GM11168 (cell line): ENCODE measurements at regions not wholly inside any gene's neighbourhood (a gene's known extent, or its start where the extent isn't known, plus 50 kb on each side); places are given as distances from the start of the nearest gene placed in this dataset.
"Not testable (repeated sequence)": the region's sequence is repeated elsewhere in the genome, so short reads cannot be mapped to it uniquely, and the experiment has no call there.

Experiments used
- in situ Hi-C: fragments of 300-500 bp; cut with MboI; formaldehyde crosslinking; loops from one replicate; pipeline ENCODE4 v1.12.0; 2022; ENCODE audit warnings: low sequenced_read_pairs; ENCODE audit not compliant: unreplicated experiment

DNA sequence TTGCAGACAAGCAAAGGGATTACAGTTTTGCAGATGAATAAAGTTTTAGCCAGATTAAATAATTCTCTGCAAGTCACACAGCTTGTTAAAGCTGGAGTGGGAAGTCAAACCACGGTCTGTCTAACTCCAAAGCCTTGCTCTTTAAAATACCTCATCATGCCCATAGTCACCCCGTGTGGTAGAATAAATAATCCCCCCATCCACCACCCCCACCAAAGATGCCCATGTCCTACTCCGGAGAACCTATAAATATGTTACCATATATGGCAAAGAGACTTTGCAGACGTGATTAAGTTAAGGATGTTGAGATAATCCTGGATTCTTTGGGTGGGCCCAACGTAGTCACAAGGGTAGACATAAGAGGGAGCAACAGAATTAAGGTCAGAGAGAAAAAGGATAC lies 118.7 kb downstream of the BEND2 start:
- in situ Hi-C loops: no loop called here

- in situ Hi-C loops: no loop called here
Observed at GRCh38 chrX:18101087-18101486, 119.6 kb downstream of the BEND2 start.

GRCh38 chrX:18099745-18100144 lies 120.9 kb downstream of the BEND2 start:
- in situ Hi-C loops: no loop called here

- in situ Hi-C loops: no loop called here
Observed at GRCh38 chrX:18098763-18099162, 121.9 kb downstream of the BEND2 start.

DNA sequence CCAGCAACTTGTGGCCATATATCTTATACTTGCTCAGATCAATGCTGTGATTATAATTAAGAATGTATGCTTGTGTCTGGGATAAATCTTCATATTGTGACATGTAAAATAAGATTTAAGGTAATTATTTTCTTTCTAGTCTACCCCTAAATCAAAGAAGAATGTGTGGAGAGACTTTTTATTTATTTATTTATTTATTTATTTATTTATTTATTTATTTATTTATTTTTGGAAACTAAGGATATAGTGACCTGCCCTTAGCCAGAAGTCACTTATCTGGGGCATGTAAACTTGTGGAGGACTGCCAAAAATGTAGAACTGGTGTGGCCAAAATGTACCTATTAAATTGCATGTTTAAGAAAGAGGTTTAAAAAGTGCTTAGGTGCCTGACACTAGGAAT lies 144.3 kb downstream of the BEND2 start:
- in situ Hi-C loops: no loop called here

- in situ Hi-C loops: no loop called here
Observed at GRCh38 chrX:18075603-18076002, 145.1 kb downstream of the BEND2 start.

- in situ Hi-C loops: not testable (repeated sequence)
Observed at GRCh38 chrX:18068045-18068444, 152.6 kb downstream of the BEND2 start.

GRCh38 chrX:18065956-18066355 lies 154.7 kb downstream of the BEND2 start:
- in situ Hi-C loops: no loop called here

- in situ Hi-C loops: no loop called here
Observed at GRCh38 chrX:18051690-18052089, 169.0 kb downstream of the BEND2 start.

- in situ Hi-C loops: no loop called here
Observed at GRCh38 chrX:18047491-18047890, 173.2 kb downstream of the BEND2 start.

GRCh38 chrX:18045436-18045835 lies 175.2 kb downstream of the BEND2 start:
- in situ Hi-C loops: no loop called here

GRCh38 chrX:18042776-18043175 lies 177.9 kb downstream of the BEND2 start:
- in situ Hi-C loops: no loop called here

GRCh38 chrX:18041656-18042055 lies 179.0 kb downstream of the BEND2 start:
- in situ Hi-C loops: no loop called here

GRCh38 chrX:18039023-18039422 lies 177.9 kb upstream of the RAI2 start:
- in situ Hi-C loops: no loop called here

DNA sequence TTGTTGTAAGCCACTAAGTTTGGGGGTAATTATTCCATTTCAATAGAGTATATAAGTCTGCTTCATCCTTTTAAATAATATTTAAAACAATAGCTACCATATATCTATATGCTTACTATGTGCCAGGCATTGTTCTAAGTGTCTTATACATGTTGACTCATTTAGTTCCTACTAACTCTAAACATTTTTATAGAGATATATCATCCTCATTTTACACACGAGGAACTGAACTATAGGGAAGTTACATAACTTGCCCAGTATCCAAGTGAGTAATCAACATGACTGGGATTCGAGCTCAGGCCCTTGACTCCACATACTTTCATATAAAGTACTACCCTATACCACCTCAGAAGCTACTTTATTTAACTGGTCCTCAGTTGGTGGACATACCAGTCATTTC lies 175.3 kb upstream of the RAI2 start:
- in situ Hi-C loops: no loop called here

GRCh38 chrX:18034945-18035344 lies 173.8 kb upstream of the RAI2 start:
- in situ Hi-C loops: no loop called here

DNA sequence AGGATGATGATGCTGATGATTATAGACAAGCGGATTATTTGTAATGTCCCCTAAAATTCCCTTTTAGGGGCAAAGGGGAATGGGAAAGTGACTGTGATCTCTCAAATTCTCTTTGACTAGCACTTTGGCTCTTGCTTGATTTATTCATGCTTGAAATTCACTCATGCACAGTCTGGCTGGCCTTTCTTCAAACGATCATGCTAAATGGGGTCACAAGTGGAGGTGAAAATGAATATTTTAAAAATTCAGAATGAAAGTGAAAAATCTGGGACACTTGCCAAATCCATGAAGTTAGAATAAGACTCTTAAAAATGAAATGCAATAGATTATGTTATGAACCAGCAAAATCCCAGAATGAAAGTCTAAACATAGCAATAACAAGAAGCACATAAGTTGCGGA lies 173.4 kb upstream of the RAI2 start:
- in situ Hi-C loops: no loop called here

- in situ Hi-C loops: no loop called here
Observed at GRCh38 chrX:18032486-18033221, 171.6 kb upstream of the RAI2 start.

DNA sequence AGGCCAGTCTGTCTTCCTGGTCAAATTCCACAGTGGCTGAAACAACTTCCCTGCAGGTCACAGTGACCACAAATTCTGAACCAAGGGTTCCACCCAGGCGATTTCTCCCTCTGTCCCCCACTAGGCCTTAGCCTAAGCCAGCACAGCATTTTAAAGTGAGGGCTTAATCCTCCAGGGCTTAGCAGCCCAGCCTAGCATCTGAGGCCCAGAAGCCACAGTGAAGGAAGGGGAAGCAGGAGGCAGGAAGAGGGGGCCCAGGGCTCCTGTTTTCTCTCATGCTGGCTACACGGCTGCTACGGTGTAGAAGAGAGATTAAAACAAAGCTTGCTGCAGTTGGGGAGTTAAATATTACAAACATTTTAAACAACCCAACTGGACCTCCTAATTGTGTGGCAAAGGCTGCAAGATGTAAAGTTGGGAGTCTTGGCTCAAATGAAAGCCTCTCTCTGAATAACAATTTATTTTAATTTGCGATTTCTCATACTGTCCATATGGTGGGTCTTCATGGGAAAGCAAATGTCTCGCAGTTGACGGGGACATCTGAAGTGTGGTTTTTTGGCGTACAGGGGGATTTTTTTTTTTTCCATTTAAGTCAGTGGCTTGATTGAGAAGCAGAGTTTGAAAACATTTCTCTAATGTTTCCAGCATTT lies 170.8 kb upstream of the RAI2 start:
- in situ Hi-C loops: no loop called here

DNA sequence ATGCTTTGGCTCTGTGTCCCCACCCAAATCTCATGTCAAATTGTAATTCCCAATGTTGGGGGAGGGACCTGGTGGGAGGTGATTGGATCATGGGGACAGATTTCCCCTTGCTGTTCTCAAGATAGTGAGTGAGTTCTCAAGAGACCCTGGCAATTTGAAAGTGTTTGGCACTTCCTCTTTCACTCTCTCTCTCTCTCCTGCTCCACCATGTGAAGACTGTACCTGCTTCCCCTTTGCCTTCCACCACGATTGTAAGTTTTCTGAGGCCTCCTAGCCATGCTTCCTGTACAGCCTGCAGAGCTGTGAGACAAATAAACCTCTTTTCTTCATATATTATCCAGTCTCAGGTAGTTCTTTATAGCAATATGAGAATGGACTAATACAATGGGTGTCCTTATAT lies 169.6 kb upstream of the RAI2 start:
- in situ Hi-C loops: not testable (repeated sequence)

DNA sequence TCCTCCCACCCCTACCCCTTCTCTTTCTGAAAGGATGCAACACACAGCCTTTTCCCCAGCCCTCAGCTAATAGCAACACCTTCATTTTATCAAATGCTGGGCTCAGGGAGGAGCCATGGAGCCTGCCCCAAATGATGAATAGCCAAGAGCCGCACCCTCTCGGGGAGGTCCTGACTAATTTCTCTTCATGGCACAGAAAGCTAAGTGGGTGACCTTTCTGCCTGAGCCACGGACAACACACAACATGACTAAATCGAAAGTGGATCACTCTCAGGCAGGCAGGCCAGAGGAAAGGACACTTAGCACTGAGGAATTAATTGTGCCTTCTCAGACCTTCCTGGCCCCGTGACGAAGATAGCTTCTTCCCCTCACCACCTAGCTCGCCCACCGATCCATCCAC lies 165.1 kb upstream of the RAI2 start:
- in situ Hi-C loops: no loop called here

DNA sequence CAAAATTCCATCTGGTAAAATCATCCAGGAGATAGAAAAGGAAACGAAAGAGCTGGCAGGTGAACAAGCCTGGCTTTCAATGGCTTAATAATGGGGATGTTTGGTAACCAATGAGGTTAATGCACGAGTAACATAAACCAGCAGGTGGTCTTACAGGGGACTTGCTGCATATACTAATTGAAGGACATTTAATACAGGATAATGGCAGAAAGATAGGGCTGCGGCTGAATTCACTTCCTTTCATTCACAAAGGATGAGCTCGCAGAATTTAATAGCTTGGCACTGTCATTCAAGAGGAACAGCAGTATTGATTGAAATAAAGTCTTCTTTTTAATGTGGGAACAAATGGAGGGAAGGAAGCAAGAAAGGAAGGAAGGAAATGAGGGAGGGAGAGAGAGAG lies 156.3 kb upstream of the RAI2 start:
- in situ Hi-C loops: no loop called here
